H9 (cell line): ENCODE measurements at regions not wholly inside any gene's neighbourhood (a gene's known extent, or its start where the extent isn't known, plus 50 kb on each side); places are given as distances from the start of the nearest gene placed in this dataset.

Experiments used
- DNase-seq: peaks from one replicate; pipeline ENCODE4 v3.0.0-alpha.2; 2017
- H2AFZ ChIP-seq: one replicate; pipeline ENCODE4 v1.6.1; 2013; ENCODE audit warnings: mild to moderate bottlenecking, low read length, control low read depth, moderate library complexity
- H2AK5ac ChIP-seq: 2 replicates; pipeline ENCODE4 v1.6.1; 2013; ENCODE audit warnings: low read length, control low read depth, mixed read lengths; ENCODE audit not compliant: insufficient read length
- H2BK120ac ChIP-seq: one replicate; pipeline ENCODE4 v1.6.1; 2013; ENCODE audit warnings: low read depth, mild to moderate bottlenecking, low read length, control low read depth, inconsistent platforms; ENCODE audit not compliant: poor library complexity, severe bottlenecking
- H2BK12ac ChIP-seq: 2 replicates; pipeline ENCODE4 v1.6.1; 2013; ENCODE audit warnings: low read length, control low read depth, mixed read lengths, low read depth; ENCODE audit not compliant: insufficient read length
- H2BK15ac ChIP-seq: 2 replicates; pipeline ENCODE4 v1.6.1; 2013; ENCODE audit warnings: low read depth, low read length, control low read depth
- H2BK20ac ChIP-seq: one replicate; pipeline ENCODE4 v1.6.1; 2013; ENCODE audit warnings: low read depth, mild to moderate bottlenecking, low read length, control low read depth, inconsistent platforms; ENCODE audit not compliant: poor library complexity, severe bottlenecking
- H2BK5ac ChIP-seq: 2 replicates; pipeline ENCODE4 v1.6.1; 2013; ENCODE audit warnings: low read length, control low read depth, mixed read lengths; ENCODE audit not compliant: insufficient read length
- H3K14ac ChIP-seq: 2 replicates; pipeline ENCODE4 v1.6.1; 2013; ENCODE audit warnings: low read length, control low read depth; ENCODE audit not compliant: insufficient read depth
- H3K18ac ChIP-seq: 2 replicates; pipeline ENCODE4 v1.6.1; 2013; ENCODE audit warnings: low read depth, mild to moderate bottlenecking, mixed read lengths, low read length, control low read depth; ENCODE audit not compliant: insufficient read length
- H3K23ac ChIP-seq: 2 replicates; pipeline ENCODE4 v1.6.1; 2013; ENCODE audit warnings: low read length, control low read depth, mixed read lengths, low read depth; ENCODE audit not compliant: insufficient read length
- H3K23me2 ChIP-seq: 2 replicates; pipeline ENCODE4 v1.6.1; 2013; ENCODE audit warnings: low read depth, mild to moderate bottlenecking, mixed read lengths, low read length, control low read depth; ENCODE audit not compliant: insufficient read length, poor library complexity, severe bottlenecking
- H3K27ac ChIP-seq: 2 replicates; pipeline ENCODE4 v1.5.1; 2013; ENCODE audit warnings: low read length, control low read depth, mixed read lengths, low read depth; ENCODE audit not compliant: insufficient read length
- H3K27me3 ChIP-seq: 2 replicates; pipeline ENCODE4 v1.6.1; 2013; ENCODE audit warnings: low read length, control low read depth, inconsistent platforms; ENCODE audit not compliant: insufficient read depth
- H3K4ac ChIP-seq: 2 replicates; pipeline ENCODE4 v1.6.1; 2013; ENCODE audit warnings: low read depth, mild to moderate bottlenecking, control low read depth, inconsistent platforms, low read length, moderate library complexity
- H3K4me1 ChIP-seq: 2 replicates; pipeline ENCODE4 v1.6.1; 2013; ENCODE audit warnings: low read length, control low read depth, inconsistent platforms; ENCODE audit not compliant: insufficient read depth
- H3K4me2 ChIP-seq: 2 replicates; pipeline ENCODE4 v1.6.1; 2013; ENCODE audit warnings: low read length, control low read depth, mixed read lengths; ENCODE audit not compliant: insufficient read length, insufficient read depth
- H3K56ac ChIP-seq: 2 replicates; pipeline ENCODE4 v1.6.1; 2013; ENCODE audit warnings: low read depth, mild to moderate bottlenecking, mixed read lengths, low read length, control low read depth; ENCODE audit not compliant: insufficient read length
- H3K79me1 ChIP-seq: 2 replicates; pipeline ENCODE4 v1.6.1; 2013; ENCODE audit warnings: low read depth, mild to moderate bottlenecking, moderate library complexity, low read length, control low read depth, inconsistent platforms; ENCODE audit not compliant: insufficient read depth, poor library complexity, severe bottlenecking
- H3K79me2 ChIP-seq: 2 replicates; pipeline ENCODE4 v1.6.1; 2013; ENCODE audit warnings: low read length, control low read depth, inconsistent platforms; ENCODE audit not compliant: insufficient read depth
- H3K9ac ChIP-seq: 2 replicates; pipeline ENCODE4 v1.6.1; 2013; ENCODE audit warnings: low read length, control low read depth, mixed read lengths; ENCODE audit not compliant: insufficient read length; ENCODE audit errors: extremely low read depth
- H3K9me3 ChIP-seq: one replicate; pipeline ENCODE4 v1.6.1; 2013; ENCODE audit warnings: low read depth, low read length, inconsistent platforms; ENCODE audit not compliant: control insufficient read depth
- H3T11ph ChIP-seq: one replicate; pipeline ENCODE4 v1.6.1; 2013; ENCODE audit warnings: mild to moderate bottlenecking, low read length, control low read depth, inconsistent platforms
- H4K20me1 ChIP-seq: one replicate; pipeline ENCODE4 v1.6.1; 2013; ENCODE audit not compliant: control insufficient read depth, insufficient read length, insufficient read depth
- H4K5ac ChIP-seq: 2 replicates; pipeline ENCODE4 v1.6.1; 2013; ENCODE audit warnings: low read depth, mild to moderate bottlenecking, mixed read lengths, low read length, control low read depth; ENCODE audit not compliant: insufficient read length
- H4K8ac ChIP-seq: replicated peaks from 2 replicates; pipeline ENCODE4 v1.6.1; 2013; ENCODE audit warnings: low read length, control low read depth, mixed read lengths, low read depth; ENCODE audit not compliant: insufficient read length
- H4K91ac ChIP-seq: 2 replicates; pipeline ENCODE4 v1.6.1; 2013; ENCODE audit warnings: low read depth, mild to moderate bottlenecking, moderate library complexity, mixed read lengths, low read length, control low read depth; ENCODE audit not compliant: insufficient read length
- H3K27ac Mint-ChIP-seq, 3 experiments: 2 replicates in 2 of 3; 3 replicates in 1 of 3; pipeline ENCODE4 v1.8.0; 2020 to 2021; ENCODE audit warnings: mixed read lengths in 3 of 3, mild to moderate bottlenecking in 1 of 3, moderate library complexity in 1 of 3
- H3K27me3 Mint-ChIP-seq: 2 replicates; pipeline ENCODE4 v1.8.0; 2021; ENCODE audit warnings: low read depth, mild to moderate bottlenecking, moderate library complexity, mixed read lengths
- H3K36me3 Mint-ChIP-seq, 3 experiments: 2 replicates in 2 of 3; 3 replicates in 1 of 3; pipeline ENCODE4 v1.8.0; 2020 to 2021; ENCODE audit warnings: low read depth in 3 of 3, mixed read lengths in 3 of 3; ENCODE audit not compliant: insufficient read depth in 1 of 3
- H3K4me1 Mint-ChIP-seq, 2 experiments: 2 replicates each; pipeline ENCODE4 v1.8.0; 2020; ENCODE audit warnings: mixed read lengths in 2 of 2
- H3K4me3 Mint-ChIP-seq, 2 experiments: 2 replicates in 1 of 2; 3 replicates in 1 of 2; pipeline ENCODE4 v1.8.0; 2020 to 2021; ENCODE audit warnings: mild to moderate bottlenecking in 2 of 2, mixed read lengths in 2 of 2, moderate library complexity in 1 of 2
- H3K9me3 Mint-ChIP-seq, 2 experiments: 2 replicates in 1 of 2; 3 replicates in 1 of 2; pipeline ENCODE4 v1.8.0; 2020; ENCODE audit warnings: mild to moderate bottlenecking in 2 of 2, mixed read lengths in 2 of 2, moderate library complexity in 1 of 2
- CTCF ChIP-seq: fragments of 200-600 bp; sonication (generic); conservative IDR thresholded peaks from 3 replicates; pipeline ENCODE4 v1.8.0; 2021; ENCODE audit warnings: antibody characterized with exemption, mild to moderate bottlenecking
- WGBS: extraction: QIAGEN DNeasy Blood & Tissue Kit; methylation state at CpG from one replicate; pipeline ENCODE4 v1.1.7; 2013; ENCODE audit warnings: missing lambda C conversion rate, low lambda C conversion rate, mixed read lengths; ENCODE audit not compliant: insufficient read length; ENCODE audit errors: extremely low coverage; 5-methylcytosine and 5-hydroxymethylcytosine counted together

DNA sequence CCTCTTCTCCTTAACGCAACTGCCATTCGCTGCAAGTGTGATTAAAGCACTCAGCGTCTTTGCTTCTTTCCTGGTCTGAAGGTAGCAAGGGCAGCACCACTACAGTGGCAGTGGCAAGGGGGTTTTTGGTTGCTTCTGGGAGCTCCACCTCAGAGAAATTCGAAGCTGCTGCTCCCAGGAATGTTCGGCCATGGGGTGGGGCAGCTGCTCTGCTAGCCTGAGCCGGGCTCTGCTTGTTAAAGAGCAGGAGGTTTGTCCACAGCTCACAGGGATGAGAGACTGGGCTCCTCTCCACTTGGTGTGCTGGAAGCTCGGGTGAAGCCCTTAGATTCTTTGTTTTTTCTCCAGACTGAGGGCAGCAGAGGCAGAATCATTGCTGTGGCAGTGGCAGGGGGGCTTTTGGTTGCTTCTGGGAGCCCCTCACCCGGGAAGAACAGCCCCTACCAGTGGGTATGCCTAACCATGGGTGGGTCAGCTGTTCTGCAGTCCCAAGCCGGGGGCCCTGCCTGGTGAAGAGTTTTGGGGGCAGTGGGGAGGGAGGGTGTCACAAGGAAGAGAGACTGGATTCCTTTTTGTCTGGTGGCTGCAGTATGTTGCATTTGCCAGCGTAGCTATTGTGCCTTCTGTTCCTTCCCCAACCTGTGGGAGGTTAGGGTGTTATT, 340.2 kb downstream of the AEBP2 start:
- H2BK120ac ChIP-seq = no peak overlapping the region
- H3T11ph ChIP-seq = no peak overlapping the region
- H2BK15ac ChIP-seq = no peak overlapping the region
- H3K79me1 ChIP-seq = no peaks in the 10 kb centered on the region
- H2BK20ac ChIP-seq = no peak overlapping the region
- H4K5ac ChIP-seq = no peak overlapping the region
- no peaks in the 10 kb centered on the region; the same call in 1 of the 2 replicates for H3K27me3 ChIP-seq
- no peak overlapping the region for H3K27ac Mint-ChIP-seq
- no peaks in the 10 kb centered on the region for H3K36me3 Mint-ChIP-seq
- H2AFZ ChIP-seq = peak overlapping the region; percentile 41
- no peak overlapping the region for H4K91ac ChIP-seq
- H3K56ac ChIP-seq = no peak overlapping the region
- H3K4ac ChIP-seq = no peak overlapping the region
- no peaks in the 10 kb centered on the region for H3K23me2 ChIP-seq
- no peak overlapping the region for H3K27ac ChIP-seq
- no peak overlapping the region for H3K4me3 Mint-ChIP-seq
- no peak overlapping the region for H2AK5ac ChIP-seq
- no peaks in the 10 kb centered on the region for H3K9me3 ChIP-seq
- H3K9me3 Mint-ChIP-seq = no peaks in the 10 kb centered on the region
- H3K23ac ChIP-seq = no peak overlapping the region
- H4K8ac ChIP-seq = no peak overlapping the region
- no peak overlapping the region for H2BK5ac ChIP-seq
- DNase-seq = peak; percentile 82
- H3K4me2 ChIP-seq = no peak overlapping the region
- no peaks in the 10 kb centered on the region for H3K27me3 Mint-ChIP-seq
- 0 out of 3 replicates have a peak, but pooled peaks have one; percentile 10 for TF ChIP-seq CTCF
- H2BK12ac ChIP-seq = no peak overlapping the region
- H3K4me1 ChIP-seq = peaks cover 6% of the 10 kb centered on the region
- WGBS = no CpG with 5 or more reads among the region's 10 CpGs
- no peaks in the 10 kb centered on the region for H3K79me2 ChIP-seq
- H3K4me1 Mint-ChIP-seq = peaks cover 23 to 39% of the 10 kb centered on the region in 2 experiments
- H3K18ac ChIP-seq = no peak overlapping the region
- peaks cover 3% of the 10 kb centered on the region for H4K20me1 ChIP-seq
- peak overlapping the region; percentile 20; the same call in 1 of the 2 replicates for H3K14ac ChIP-seq
- no peak overlapping the region for H3K9ac ChIP-seq
